ENCODE measurements at regions not wholly inside any gene's neighbourhood (a gene's known extent, or its start where the extent isn't known, plus 50 kb on each side); places are given as distances from the start of the nearest gene placed in this dataset.

- no peak overlapping the region for H3K4me3 Mint-ChIP-seq
- ChIA-PET POLR2A (no interaction called here), CTCF (no interaction called here)
- H3K9me3 Mint-ChIP-seq, result peaks cover 49% of the 10 kb centered on the region
- no peak for ATAC-seq
- DNase-seq (ENCODE audit: low spot score), result no peak
- no peaks in the 10 kb centered on the region for H3K4me1 Mint-ChIP-seq
- H3K27me3 Mint-ChIP-seq (ENCODE audit: low read depth), result peaks cover 3% of the 10 kb centered on the region; the same call in 1 of the 2 replicates
- no peak overlapping the region for H3K27ac Mint-ChIP-seq
- peaks cover 49% of the 10 kb centered on the region for H3K36me3 Mint-ChIP-seq
- no peak for TF ChIP-seq SMAD4 (CRISPR knock-in tag; IDR thresholded peaks at IDR 0.05)
Measured at GRCh38 chr18:14942275-14942674, 194.3 kb downstream of the ANKRD30B start.

- Mint-ChIP-seq H3K27ac (no peak overlapping the region), H3K36me3 (peaks cover 46% of the 10 kb centered on the region), H3K27me3 (ENCODE audit: low read depth) (peaks cover 3% of the 10 kb centered on the region; the same call in 1 of the 2 replicates), H3K4me1 (no peaks in the 10 kb centered on the region), H3K4me3 (no peak overlapping the region), H3K9me3 (peaks cover 49% of the 10 kb centered on the region)
- ChIA-PET CTCF (no interaction called here), POLR2A (no interaction called here)
- ATAC-seq (no peak), DNase-seq (ENCODE audit: low spot score) (no peak)
- no peak for TF ChIP-seq CREB1 (CRISPR knock-in tag; IDR thresholded peaks at IDR 0.05)
- TF ChIP-seq KAT7 (CRISPR knock-in tag; IDR thresholded peaks at IDR 0.05; ENCODE audit: borderline replicate concordance), result no peak
- no peak for TF ChIP-seq ZNF281 (CRISPR knock-in tag; IDR thresholded peaks at IDR 0.05)
- TF ChIP-seq, protein P1, sequence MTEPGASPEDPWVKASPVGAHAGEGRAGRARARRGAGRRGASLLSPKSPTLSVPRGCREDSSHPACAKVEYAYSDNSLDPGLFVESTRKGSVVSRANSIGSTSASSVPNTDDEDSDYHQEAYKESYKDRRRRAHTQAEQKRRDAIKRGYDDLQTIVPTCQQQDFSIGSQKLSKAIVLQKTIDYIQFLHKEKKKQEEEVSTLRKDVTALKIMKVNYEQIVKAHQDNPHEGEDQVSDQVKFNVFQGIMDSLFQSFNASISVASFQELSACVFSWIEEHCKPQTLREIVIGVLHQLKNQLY (CRISPR knock-in tag; IDR thresholded peaks at IDR 0.05), result no peak
- TF ChIP-seq ARID4B (CRISPR knock-in tag; IDR thresholded peaks at IDR 0.05; ENCODE audit: borderline replicate concordance), result no peak
- no peak for TF ChIP-seq ATF1 (CRISPR knock-in tag; IDR thresholded peaks at IDR 0.05)
- TF ChIP-seq ZNF317 (CRISPR knock-in tag; IDR thresholded peaks at IDR 0.05; ENCODE audit: borderline replicate concordance, low read depth), result no peak
- no peak for TF ChIP-seq NFYB (CRISPR knock-in tag; conservative IDR thresholded peaks at IDR 0.05; ENCODE audit: low read depth)
- TF ChIP-seq ZNF396 (CRISPR knock-in tag; IDR thresholded peaks at IDR 0.05; ENCODE audit: borderline replicate concordance), result no peak
- no peak for TF ChIP-seq ETV6 (CRISPR knock-in tag; IDR thresholded peaks at IDR 0.05)
Measured at GRCh38 chr18:14943486-14943885, 195.5 kb downstream of the ANKRD30B start.

GRCh38 chr18:14943967-14944636 lies 196.1 kb downstream of the ANKRD30B start:
- Mint-ChIP-seq H3K4me3 (no peak overlapping the region), H3K9me3 (peaks cover 49% of the 10 kb centered on the region), H3K27me3 (ENCODE audit: low read depth) (peaks cover 5% of the 10 kb centered on the region; the same call in 1 of the 2 replicates), H3K4me1 (no peaks in the 10 kb centered on the region), H3K27ac (no peak overlapping the region), H3K36me3 (peaks cover 46% of the 10 kb centered on the region)
- ATAC-seq (no peak), DNase-seq (ENCODE audit: low spot score) (no peak)
- ChIA-PET CTCF (no interaction called here), POLR2A (no interaction called here)
- TF ChIP-seq CREB1 (CRISPR knock-in tag; IDR thresholded peaks at IDR 0.05) (no peak), TEAD1 (CRISPR knock-in tag; IDR thresholded peaks at IDR 0.05) (no peak)

Measured in WTC11 (cell line).